ENCODE measurements at regions not wholly inside any gene's neighbourhood (a gene's known extent, or its start where the extent isn't known, plus 50 kb on each side); places are given as distances from the start of the nearest gene placed in this dataset.
A peak's percentile ranks its signal among the peaks of the same experiment; 100 is the strongest.

DNA sequence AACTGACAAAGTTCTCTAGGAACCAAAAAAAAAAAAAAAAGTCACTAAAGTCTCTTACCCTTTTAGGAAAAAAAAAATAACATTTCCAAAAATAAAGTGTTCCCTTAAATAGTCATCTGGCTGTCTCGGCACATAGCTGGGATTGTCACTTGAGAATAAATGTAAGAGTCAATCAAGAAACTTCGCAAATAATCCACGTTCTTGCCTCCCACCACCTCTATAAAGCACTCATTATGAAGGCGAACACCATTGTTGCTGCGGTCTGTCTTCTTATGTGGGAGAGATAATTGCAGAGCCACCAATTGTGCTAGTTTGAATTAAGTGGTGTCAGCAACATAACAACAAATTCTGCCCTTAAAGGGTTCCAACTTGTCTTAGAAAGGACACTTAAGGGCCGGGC lies 163.7 kb downstream of the FBXO15 start:
- DNase-seq (ENCODE audit: low read depth): no peak
- no peak for TF ChIP-seq CTCF (IDR thresholded peaks at IDR 0.05; ENCODE audit: low read depth, low read length, missing control alignments)
- no peak overlapping the region for H3K4me3 ChIP-seq (ENCODE audit: low read depth, low read length)

GRCh38 chr18:73983496-73983895 lies 164.1 kb downstream of the FBXO15 start:
- no peak for TF ChIP-seq CTCF (IDR thresholded peaks at IDR 0.05; ENCODE audit: low read depth, low read length, missing control alignments)
- no peak overlapping the region for H3K4me3 ChIP-seq (ENCODE audit: low read depth, low read length)
- no peak for DNase-seq (ENCODE audit: low read depth)

GRCh38 chr18:73981796-73982195 lies 165.8 kb downstream of the FBXO15 start:
- no peak for TF ChIP-seq CTCF (IDR thresholded peaks at IDR 0.05; ENCODE audit: low read depth, low read length, missing control alignments)
- no peak for DNase-seq (ENCODE audit: low read depth)
- no peak overlapping the region for H3K4me3 ChIP-seq (ENCODE audit: low read depth, low read length)

- no peak overlapping the region for H3K4me3 ChIP-seq (ENCODE audit: low read depth, low read length)
- peak; percentile 25 for TF ChIP-seq CTCF (IDR thresholded peaks at IDR 0.05; ENCODE audit: low read depth, low read length, missing control alignments)
- DNase-seq (ENCODE audit: low read depth): no peak
These were observed 167.2 kb downstream of the FBXO15 start for GRCh38 chr18:73980289-73980979.

- no peak for DNase-seq (ENCODE audit: low read depth)
- H3K4me3 ChIP-seq (ENCODE audit: low read depth, low read length): no peak overlapping the region
- no peak for TF ChIP-seq CTCF (IDR thresholded peaks at IDR 0.05; ENCODE audit: low read depth, low read length, missing control alignments)
These were observed 167.9 kb downstream of the FBXO15 start for GRCh38 chr18:73979742-73980141.

- no peak for TF ChIP-seq CTCF (IDR thresholded peaks at IDR 0.05; ENCODE audit: low read depth, low read length, missing control alignments)
- no peak overlapping the region for H3K4me3 ChIP-seq (ENCODE audit: low read depth, low read length)
- no peak for DNase-seq (ENCODE audit: low read depth)
These were observed 171.2 kb downstream of the FBXO15 start for GRCh38 chr18:73976433-73976832.

DNA sequence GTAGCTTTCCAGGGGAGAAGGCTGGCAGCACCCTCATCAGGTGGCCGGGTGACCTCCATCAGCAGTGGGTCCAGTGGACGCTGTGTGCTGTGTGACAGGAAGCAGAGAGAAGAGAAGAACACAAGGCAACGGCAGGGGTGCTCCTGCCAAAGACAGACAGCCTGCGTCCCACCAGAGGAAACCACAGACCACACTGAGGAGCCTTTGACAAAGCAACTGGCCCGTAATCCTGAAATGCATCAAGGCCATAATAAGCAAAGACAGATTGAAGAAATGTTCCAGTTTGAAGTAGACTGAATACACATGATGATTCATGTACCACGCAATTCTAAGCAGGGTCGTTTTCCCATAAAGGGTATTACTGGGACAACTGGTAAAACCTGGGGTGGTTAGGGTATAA lies 172.4 kb downstream of the FBXO15 start:
- DNase-seq (ENCODE audit: low read depth): no peak
- no peak for TF ChIP-seq CTCF (IDR thresholded peaks at IDR 0.05; ENCODE audit: low read depth, low read length, missing control alignments)
- no peak overlapping the region for H3K4me3 ChIP-seq (ENCODE audit: low read depth, low read length)

All from GM12864 (cell line).